NCI-H2171 (cell line): ENCODE measurements at regions not wholly inside any gene's neighbourhood (a gene's known extent, or its start where the extent isn't known, plus 50 kb on each side); places are given as distances from the start of the nearest gene placed in this dataset.
"Not testable (repeated sequence)": the region's sequence is repeated elsewhere in the genome, so short reads cannot be mapped to it uniquely, and the experiment has no call there.

Experiments
- DNase-seq: peaks from one replicate; lab custom pipeline; 2025; lab: John Stamatoyannopoulos, UW

GRCh38 chr19:20292520-20292919 lies 125.5 kb downstream of the ZNF486 start:
- DNase-seq = not testable (repeated sequence)

- no peak for DNase-seq
Observed at GRCh38 chr19:20289186-20289585, 122.2 kb downstream of the ZNF486 start.

GRCh38 chr19:20287070-20287469 lies 120.1 kb downstream of the ZNF486 start:
- DNase-seq = no peak

GRCh38 chr19:20285876-20286275 lies 118.9 kb downstream of the ZNF486 start:
- DNase-seq = not testable (repeated sequence)

- no peak for DNase-seq
Observed at GRCh38 chr19:20279516-20279915, 112.5 kb downstream of the ZNF486 start.

GRCh38 chr19:20278342-20278741 lies 111.3 kb downstream of the ZNF486 start:
- DNase-seq = no peak

GRCh38 chr19:20276732-20277082 lies 109.7 kb downstream of the ZNF486 start:
- DNase-seq = not testable (repeated sequence)

GRCh38 chr19:20276011-20276731 lies 109.2 kb downstream of the ZNF486 start:
- DNase-seq = no peak

- no peak for DNase-seq
Observed at GRCh38 chr19:20273951-20274570, 107.0 kb downstream of the ZNF486 start.

- DNase-seq = no peak
Observed at GRCh38 chr19:20273376-20273775, 106.4 kb downstream of the ZNF486 start.

GRCh38 chr19:20272627-20273010 lies 105.6 kb downstream of the ZNF486 start:
- not testable (repeated sequence) for DNase-seq

- DNase-seq = not testable (repeated sequence)
Observed at GRCh38 chr19:20271927-20272626, 105.1 kb downstream of the ZNF486 start.

GRCh38 chr19:20271215-20271926 lies 104.4 kb downstream of the ZNF486 start:
- DNase-seq = no peak

- DNase-seq = no peak
Observed at GRCh38 chr19:20269461-20269860, 102.4 kb downstream of the ZNF486 start.

- DNase-seq = not testable (repeated sequence)
Observed at GRCh38 chr19:20261513-20261912, 94.5 kb downstream of the ZNF486 start.

GRCh38 chr19:20260738-20261137 lies 93.7 kb downstream of the ZNF486 start:
- DNase-seq = not testable (repeated sequence)

- DNase-seq = no peak
Observed at GRCh38 chr19:20259615-20260014, 92.6 kb downstream of the ZNF486 start.

GRCh38 chr19:20256606-20257005 lies 89.6 kb downstream of the ZNF486 start:
- DNase-seq = no peak

GRCh38 chr19:20254121-20254520 lies 87.1 kb downstream of the ZNF486 start:
- DNase-seq = no peak

- no peak for DNase-seq
Observed at GRCh38 chr19:20252613-20253012, 85.6 kb downstream of the ZNF486 start.

- no peak for DNase-seq
Observed at GRCh38 chr19:20250627-20251026, 83.6 kb downstream of the ZNF486 start.

- DNase-seq = no peak
Observed at GRCh38 chr19:20250121-20250520, 83.1 kb downstream of the ZNF486 start.
